DND-41 (cell line): ENCODE measurements at regions not wholly inside any gene's neighbourhood (a gene's known extent, or its start where the extent isn't known, plus 50 kb on each side); places are given as distances from the start of the nearest gene placed in this dataset.
"Not testable (repeated sequence)": the region's sequence is repeated elsewhere in the genome, so short reads cannot be mapped to it uniquely, and the experiment has no call there.

Experiments used
- ATAC-seq: fragments of 200-7000 bp; cut with Tn5 transposase; 3 replicates; pipeline ENCODE4 v1.9.1; 2021; ENCODE audit warnings: low read depth; ENCODE audit not compliant: insufficient read depth
- DNase-seq: peaks from one replicate; pipeline ENCODE4 v3.0.0-alpha.2; 2020
- H2AFZ ChIP-seq: 2 replicates; pipeline ENCODE4 v1.6.0; 2012; ENCODE audit warnings: low read depth, low read length
- H3K27ac ChIP-seq: 2 replicates; pipeline ENCODE4 v1.5.1; 2012; ENCODE audit warnings: low read length, inconsistent platforms
- H3K27me3 ChIP-seq: fragments of 200-600 bp; sonication (generic); 2 replicates; pipeline ENCODE4 v1.6.0; 2012; ENCODE audit warnings: low read length, mild to moderate bottlenecking, inconsistent platforms; ENCODE audit not compliant: insufficient read depth, poor library complexity
- H3K36me3 ChIP-seq: 2 replicates; pipeline ENCODE4 v1.5.1; 2012; ENCODE audit warnings: low read length, inconsistent platforms; ENCODE audit not compliant: insufficient read depth
- H3K4me1 ChIP-seq: 2 replicates; pipeline ENCODE4 v1.5.1; 2012; ENCODE audit warnings: mild to moderate bottlenecking, low read length; ENCODE audit not compliant: insufficient read depth
- H3K4me2 ChIP-seq: 2 replicates; pipeline ENCODE4 v1.6.0; 2012; ENCODE audit warnings: mild to moderate bottlenecking, moderate library complexity, low read length, inconsistent platforms; ENCODE audit not compliant: insufficient read depth
- H3K4me3 ChIP-seq, 2 experiments: fragments of 200-600 bp in 1 of 2; shearing (Covaris generic) in 1 of 2; 2 replicates each; pipeline ENCODE4 v1.5.1; 2012 to 2016; ENCODE audit warnings: inconsistent platforms in 2 of 2, low read length in 2 of 2, mild to moderate bottlenecking in 2 of 2, low read depth in 1 of 2, moderate library complexity in 1 of 2
- H3K79me2 ChIP-seq: 2 replicates; pipeline ENCODE4 v1.6.0; 2012; ENCODE audit warnings: low read length, inconsistent platforms; ENCODE audit not compliant: insufficient read depth
- H3K9ac ChIP-seq: 2 replicates; pipeline ENCODE4 v1.6.0; 2012; ENCODE audit warnings: low read depth, mild to moderate bottlenecking, inconsistent platforms, low read length, moderate library complexity
- H3K9me3 ChIP-seq: 2 replicates; pipeline ENCODE4 v1.5.1; 2012; ENCODE audit warnings: low read length, moderate library complexity, mild to moderate bottlenecking, inconsistent platforms; ENCODE audit not compliant: insufficient read depth, severe bottlenecking
- H4K20me1 ChIP-seq: 2 replicates; pipeline ENCODE4 v1.6.0; 2012; ENCODE audit warnings: low read length; ENCODE audit not compliant: insufficient read depth
- EZH2 ChIP-seq: IDR thresholded peaks from 3 replicates; pipeline ENCODE4 v1.6.1; 2012; ENCODE audit warnings: borderline replicate concordance, low read depth, mild to moderate bottlenecking, moderate library complexity, low read length, inconsistent platforms; ENCODE audit not compliant: severe bottlenecking
- TF ChIP-seq, protein P1 (sequence below): IDR thresholded peaks from 2 replicates; pipeline ENCODE4 v1.5.1; 2012; ENCODE audit warnings: borderline replicate concordance, low read length, moderate library complexity, mild to moderate bottlenecking; ENCODE audit not compliant: poor library complexity, severe bottlenecking; ENCODE audit errors: extremely low read depth

DNA sequence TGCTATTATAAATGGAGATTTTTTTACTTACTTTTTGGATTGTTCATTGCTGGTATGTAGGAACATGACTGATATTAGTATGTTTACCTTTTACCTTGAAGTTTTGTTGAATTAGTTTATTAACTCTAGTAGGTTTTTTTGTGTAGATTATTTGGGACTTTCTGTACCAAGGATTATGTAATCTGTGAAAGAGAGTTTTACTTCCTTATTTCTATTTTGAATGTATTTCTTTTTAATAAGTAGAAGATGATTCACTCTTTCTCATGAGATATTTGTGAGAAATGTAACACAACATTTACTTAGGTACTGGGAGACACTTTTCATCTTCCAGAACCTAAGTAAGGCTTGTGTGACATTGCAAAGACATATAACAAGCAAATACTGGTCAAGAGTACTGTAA lies 473.9 kb upstream of the HS3ST5 start:
- no peaks in the 10 kb centered on the region for H3K79me2 ChIP-seq
- H2AFZ ChIP-seq, result no peak overlapping the region
- H3K9ac ChIP-seq, result no peak overlapping the region
- no peaks in the 10 kb centered on the region for H4K20me1 ChIP-seq
- H3K27me3 ChIP-seq, result no peaks in the 10 kb centered on the region
- H3K4me1 ChIP-seq, result no peaks in the 10 kb centered on the region
- H3K27ac ChIP-seq, result no peak overlapping the region
- no peaks in the 10 kb centered on the region for H3K36me3 ChIP-seq
- H3K9me3 ChIP-seq, result no peaks in the 10 kb centered on the region
- H3K4me2 ChIP-seq, result no peak overlapping the region
- DNase-seq (no peak), ATAC-seq (no peak)
- TF ChIP-seq EZH2, result no peak
- TF ChIP-seq, protein P1, sequence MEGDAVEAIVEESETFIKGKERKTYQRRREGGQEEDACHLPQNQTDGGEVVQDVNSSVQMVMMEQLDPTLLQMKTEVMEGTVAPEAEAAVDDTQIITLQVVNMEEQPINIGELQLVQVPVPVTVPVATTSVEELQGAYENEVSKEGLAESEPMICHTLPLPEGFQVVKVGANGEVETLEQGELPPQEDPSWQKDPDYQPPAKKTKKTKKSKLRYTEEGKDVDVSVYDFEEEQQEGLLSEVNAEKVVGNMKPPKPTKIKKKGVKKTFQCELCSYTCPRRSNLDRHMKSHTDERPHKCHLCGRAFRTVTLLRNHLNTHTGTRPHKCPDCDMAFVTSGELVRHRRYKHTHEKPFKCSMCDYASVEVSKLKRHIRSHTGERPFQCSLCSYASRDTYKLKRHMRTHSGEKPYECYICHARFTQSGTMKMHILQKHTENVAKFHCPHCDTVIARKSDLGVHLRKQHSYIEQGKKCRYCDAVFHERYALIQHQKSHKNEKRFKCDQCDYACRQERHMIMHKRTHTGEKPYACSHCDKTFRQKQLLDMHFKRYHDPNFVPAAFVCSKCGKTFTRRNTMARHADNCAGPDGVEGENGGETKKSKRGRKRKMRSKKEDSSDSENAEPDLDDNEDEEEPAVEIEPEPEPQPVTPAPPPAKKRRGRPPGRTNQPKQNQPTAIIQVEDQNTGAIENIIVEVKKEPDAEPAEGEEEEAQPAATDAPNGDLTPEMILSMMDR, result no peak
- no peak overlapping the region for H3K4me3 ChIP-seq

DNA sequence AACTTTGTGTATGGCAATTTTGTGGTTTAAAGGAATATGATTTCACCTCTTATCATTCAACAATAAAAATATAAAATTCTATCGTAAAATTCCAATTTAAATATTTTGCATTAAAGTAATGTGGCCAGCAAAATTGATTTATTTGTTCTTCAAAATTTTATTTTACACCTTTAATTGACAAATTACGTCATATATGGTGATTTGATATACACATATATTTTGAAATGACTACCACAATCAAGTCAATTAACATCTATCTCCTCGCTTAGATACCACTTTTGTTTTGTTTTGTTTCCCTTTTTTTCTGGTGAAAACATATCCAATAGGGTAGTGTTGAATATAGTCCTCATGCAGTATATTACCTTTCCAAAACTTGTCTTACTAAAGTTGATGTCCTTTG lies 467.6 kb upstream of the HS3ST5 start:
- no peak overlapping the region for H3K4me2 ChIP-seq
- H4K20me1 ChIP-seq, result no peaks in the 10 kb centered on the region
- H3K36me3 ChIP-seq, result no peaks in the 10 kb centered on the region
- no peak overlapping the region for H3K9ac ChIP-seq
- no peaks in the 10 kb centered on the region for H3K9me3 ChIP-seq
- no peak for ATAC-seq
- TF ChIP-seq, protein P1, result no peak
- TF ChIP-seq EZH2, result no peak
- no peak for DNase-seq
- no peak overlapping the region for H2AFZ ChIP-seq
- H3K27ac ChIP-seq, result no peak overlapping the region
- H3K4me3 ChIP-seq, result no peak overlapping the region
- no peaks in the 10 kb centered on the region for H3K27me3 ChIP-seq
- H3K4me1 ChIP-seq, result no peaks in the 10 kb centered on the region
- H3K79me2 ChIP-seq, result no peaks in the 10 kb centered on the region

DNA sequence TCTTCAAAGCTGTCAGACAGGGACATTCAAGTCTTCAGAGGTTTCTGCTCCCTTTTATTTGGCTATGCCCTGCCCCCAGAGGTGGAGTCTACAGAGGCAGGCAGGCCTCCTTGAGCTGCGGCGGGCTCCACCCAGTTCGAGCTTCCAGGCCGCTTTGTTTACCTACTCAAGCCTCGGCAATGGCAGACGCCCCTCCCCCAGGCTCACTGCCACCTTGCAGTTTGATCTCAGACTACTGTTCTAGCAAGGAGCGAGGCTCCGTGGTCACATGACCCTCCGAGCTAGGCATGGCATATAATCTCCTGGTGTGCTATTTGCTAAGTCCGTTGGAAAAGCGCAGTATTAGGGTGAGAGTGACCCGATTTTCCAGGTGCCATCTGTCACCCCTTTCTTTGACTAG lies 462.6 kb upstream of the HS3ST5 start:
- H3K36me3 ChIP-seq, H3K4me3 ChIP-seq, H3K79me2 ChIP-seq, ATAC-seq, DNase-seq, H3K27ac ChIP-seq, H4K20me1 ChIP-seq, H3K9me3 ChIP-seq, H2AFZ ChIP-seq, H3K4me2 ChIP-seq, H3K4me1 ChIP-seq, H3K27me3 ChIP-seq, H3K9ac ChIP-seq: not testable (repeated sequence)

DNA sequence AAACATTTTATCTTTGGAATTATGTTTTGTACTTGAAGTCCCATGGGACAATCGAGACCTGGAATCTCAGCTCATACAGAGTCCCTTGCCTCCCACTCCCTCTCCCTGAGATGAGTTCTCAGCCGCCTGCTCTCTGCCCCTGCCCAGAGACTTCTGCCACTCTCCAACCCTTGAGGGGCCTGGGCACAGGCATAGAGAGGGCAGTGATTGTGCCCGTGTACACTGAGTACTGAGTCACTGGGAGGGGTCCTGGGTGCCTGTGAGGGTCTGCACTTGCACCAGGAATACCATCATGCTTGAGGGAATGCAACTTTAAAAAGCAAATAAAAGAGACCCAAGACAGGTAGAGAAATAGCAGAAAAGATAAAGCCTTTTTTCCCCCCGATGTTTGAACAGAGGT lies 453.8 kb upstream of the HS3ST5 start:
- Histone ChIP-seq H3K4me2 (no peak overlapping the region), H3K36me3 (no peaks in the 10 kb centered on the region), H3K4me3 (no peak overlapping the region), H3K9me3 (no peaks in the 10 kb centered on the region), H3K4me1 (no peaks in the 10 kb centered on the region), H2AFZ (no peak overlapping the region), H4K20me1 (no peaks in the 10 kb centered on the region), H3K27me3 (no peaks in the 10 kb centered on the region), H3K27ac (no peak overlapping the region), H3K79me2 (no peaks in the 10 kb centered on the region), H3K9ac (no peak overlapping the region)
- no peak for ATAC-seq
- no peak for TF ChIP-seq EZH2
- TF ChIP-seq, protein P1, result no peak
- DNase-seq, result no peak
